ENCODE measurements at regions not wholly inside any gene's neighbourhood (a gene's known extent, or its start where the extent isn't known, plus 50 kb on each side); places are given as distances from the start of the nearest gene placed in this dataset.

GRCh38 chr4:166491635-166492034 lies 618.6 kb downstream of the TLL1 start:
- DNase-seq (ENCODE audit: low spot score) = no peak

- no peak for DNase-seq (ENCODE audit: low spot score)
Measured at GRCh38 chr4:166493924-166494345, 620.9 kb downstream of the TLL1 start.

GRCh38 chr4:166498546-166498945 lies 625.5 kb downstream of the TLL1 start:
- DNase-seq (ENCODE audit: low spot score) = no peak

- no peak for DNase-seq (ENCODE audit: low spot score)
Measured at GRCh38 chr4:166499820-166500219, 626.8 kb downstream of the TLL1 start.

- no peak for DNase-seq (ENCODE audit: low spot score)
Measured at GRCh38 chr4:166501941-166502382, 628.9 kb downstream of the TLL1 start.

GRCh38 chr4:166502660-166503059 lies 629.6 kb downstream of the TLL1 start:
- DNase-seq (ENCODE audit: low spot score) = no peak

GRCh38 chr4:166506051-166506450 lies 633.0 kb downstream of the TLL1 start:
- DNase-seq (ENCODE audit: low spot score) = no peak

GRCh38 chr4:166512267-166512666 lies 639.2 kb downstream of the TLL1 start:
- no peak for DNase-seq (ENCODE audit: low spot score)

- DNase-seq (ENCODE audit: low spot score) = no peak
Measured at GRCh38 chr4:166518315-166518714, 645.3 kb downstream of the TLL1 start.

- DNase-seq (ENCODE audit: low spot score) = no peak
Measured at GRCh38 chr4:166518776-166519175, 645.7 kb downstream of the TLL1 start.

GRCh38 chr4:166519774-166520173 lies 646.7 kb downstream of the TLL1 start:
- DNase-seq (ENCODE audit: low spot score) = no peak

- no peak for DNase-seq (ENCODE audit: low spot score)
Measured at GRCh38 chr4:166527500-166527899, 654.5 kb downstream of the TLL1 start.

GRCh38 chr4:166531703-166532102 lies 658.7 kb downstream of the TLL1 start:
- DNase-seq (ENCODE audit: low spot score) = no peak

- no peak for DNase-seq (ENCODE audit: low spot score)
Measured at GRCh38 chr4:166535865-166536264, 662.8 kb downstream of the TLL1 start.

GRCh38 chr4:166538491-166539005 lies 665.5 kb downstream of the TLL1 start:
- no peak for DNase-seq (ENCODE audit: low spot score)

GRCh38 chr4:166546009-166546408 lies 673.0 kb downstream of the TLL1 start:
- no peak for DNase-seq (ENCODE audit: low spot score)

- DNase-seq (ENCODE audit: low spot score) = no peak
Measured at GRCh38 chr4:166577639-166578038, 656.7 kb downstream of the SPOCK3 start.

- no peak for DNase-seq (ENCODE audit: low spot score)
Measured at GRCh38 chr4:166585491-166585890, 648.8 kb downstream of the SPOCK3 start.

GRCh38 chr4:166594326-166594946 lies 639.9 kb downstream of the SPOCK3 start:
- DNase-seq (ENCODE audit: low spot score) = peak; percentile 12

- no peak for DNase-seq (ENCODE audit: low spot score)
Measured at GRCh38 chr4:166600264-166600663, 634.0 kb downstream of the SPOCK3 start.

GRCh38 chr4:166602068-166602467 lies 632.2 kb downstream of the SPOCK3 start:
- no peak for DNase-seq (ENCODE audit: low spot score)

- DNase-seq (ENCODE audit: low spot score) = no peak
Measured at GRCh38 chr4:166622425-166622977, 611.8 kb downstream of the SPOCK3 start.

GRCh38 chr4:166625018-166625637 lies 609.2 kb downstream of the SPOCK3 start:
- DNase-seq (ENCODE audit: low spot score) = no peak
